ENCODE measurements at regions not wholly inside any gene's neighbourhood (a gene's known extent, or its start where the extent isn't known, plus 50 kb on each side); places are given as distances from the start of the nearest gene placed in this dataset.

DNA sequence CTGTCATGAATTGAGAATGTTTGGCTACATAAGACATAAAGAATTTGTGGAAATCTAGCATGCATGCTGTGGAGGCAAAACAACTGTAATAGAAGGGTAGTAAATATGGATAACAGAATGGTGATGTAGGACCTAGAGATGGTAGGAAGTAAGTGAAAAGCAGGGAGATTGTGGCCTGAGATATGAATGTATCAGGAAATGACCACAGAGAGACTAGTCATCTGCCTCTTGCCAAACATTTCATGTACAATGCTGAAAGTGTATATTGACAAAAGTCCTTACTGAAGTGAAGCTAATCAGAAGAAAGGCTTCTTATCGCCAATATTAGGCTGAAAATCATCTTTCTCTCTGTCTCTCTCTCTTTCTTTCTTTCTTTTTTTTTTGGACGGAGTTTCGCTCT lies 873.1 kb upstream of the CTNND2 start:
- Mint-ChIP-seq H3K36me3 (no peaks in the 10 kb centered on the region), H3K27me3 (peaks cover 2 to 4% of the 10 kb centered on the region in 2 donors), H3K4me3 (no peak overlapping the region), H3K27ac (no peak overlapping the region), H3K9me3 (peaks cover 2% of the 10 kb centered on the region), H3K4me1 (ENCODE audit: low read depth in 2 of 2) (peaks cover 0 to 3% of the 10 kb centered on the region in 2 donors)
- ATAC-seq: no peak
- no peak for DNase-seq (ENCODE audit: low spot score)

DNA sequence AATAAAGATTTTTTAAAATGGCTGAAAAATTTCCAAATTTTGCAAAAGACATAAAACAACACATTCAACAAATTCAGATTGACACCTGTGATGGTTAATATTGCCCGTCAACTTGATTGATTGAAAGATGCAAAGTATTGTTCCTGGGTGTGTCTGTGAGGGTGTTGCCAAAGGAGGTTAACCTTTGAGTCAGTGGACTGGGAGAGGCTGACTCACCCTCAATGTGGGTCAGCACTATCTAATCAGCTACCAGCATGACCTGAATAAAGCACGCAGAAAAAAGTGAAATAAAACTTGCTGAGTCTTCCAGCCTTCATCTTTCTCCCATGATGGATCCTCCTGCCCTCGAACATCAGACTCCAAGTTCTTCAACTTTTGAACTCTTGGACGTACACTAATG lies 868.0 kb upstream of the CTNND2 start:
- Mint-ChIP-seq H3K4me1 (ENCODE audit: low read depth in 2 of 2) (peaks cover 0 to 2% of the 10 kb centered on the region in 2 donors), H3K36me3 (no peaks in the 10 kb centered on the region), H3K4me3 (no peak overlapping the region), H3K27ac (no peak overlapping the region), H3K9me3 (no peaks in the 10 kb centered on the region), H3K27me3 (no peaks in the 10 kb centered on the region)
- ATAC-seq (no peak), DNase-seq (ENCODE audit: low spot score) (no peak)

DNA sequence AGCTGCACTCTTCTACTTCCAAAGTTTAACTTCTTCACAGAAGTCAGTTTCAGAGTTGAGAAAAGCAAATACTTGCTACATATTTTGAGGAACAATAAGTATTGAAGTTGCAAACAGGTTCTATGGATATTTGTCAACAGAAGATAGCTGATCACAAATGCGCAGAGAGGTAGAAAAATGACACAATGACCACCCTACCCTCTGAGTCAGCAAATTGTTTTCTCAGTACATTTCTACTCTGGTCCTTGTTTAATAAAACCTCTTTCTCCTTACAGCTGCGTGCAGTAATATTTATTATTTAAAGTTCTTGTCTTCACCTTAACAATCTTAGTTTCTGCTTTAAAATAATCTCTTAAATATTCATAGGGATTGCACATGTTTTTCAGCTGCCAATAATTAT lies 855.1 kb upstream of the CTNND2 start:
- no peak overlapping the region for H3K4me3 Mint-ChIP-seq
- no peaks in the 10 kb centered on the region for H3K4me1 Mint-ChIP-seq (ENCODE audit: low read depth in 2 of 2)
- DNase-seq (ENCODE audit: low spot score) (no peak), ATAC-seq (no peak)
- H3K27me3 Mint-ChIP-seq: no peaks in the 10 kb centered on the region
- H3K27ac Mint-ChIP-seq: no peak overlapping the region
- no peaks in the 10 kb centered on the region for H3K36me3 Mint-ChIP-seq
- no peaks in the 10 kb centered on the region for H3K9me3 Mint-ChIP-seq

DNA sequence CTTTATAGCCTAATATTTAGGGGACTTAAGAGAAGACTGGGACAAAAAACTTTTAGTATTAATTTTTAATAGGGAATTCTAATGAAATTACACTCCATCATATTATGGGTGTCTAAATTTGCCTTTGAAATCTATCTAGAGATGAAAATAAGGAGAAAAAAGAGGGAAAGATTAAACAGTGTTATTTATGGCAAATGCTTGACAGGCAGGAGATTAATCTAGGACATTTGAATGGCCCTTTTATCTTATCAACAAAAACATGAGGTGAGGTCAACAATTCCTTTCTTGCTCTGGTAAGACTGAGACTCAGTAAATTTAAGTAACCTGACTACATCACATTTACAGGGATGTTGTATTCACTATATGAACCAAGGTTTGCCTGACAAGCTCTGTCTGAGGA lies 852.8 kb upstream of the CTNND2 start:
- no peaks in the 10 kb centered on the region for H3K36me3 Mint-ChIP-seq
- H3K9me3 Mint-ChIP-seq: no peaks in the 10 kb centered on the region
- H3K27ac Mint-ChIP-seq: no peak overlapping the region
- no peaks in the 10 kb centered on the region for H3K4me1 Mint-ChIP-seq (ENCODE audit: low read depth in 2 of 2)
- ATAC-seq (no peak), DNase-seq (ENCODE audit: low spot score) (no peak)
- no peak overlapping the region for H3K4me3 Mint-ChIP-seq
- H3K27me3 Mint-ChIP-seq: no peaks in the 10 kb centered on the region

DNA sequence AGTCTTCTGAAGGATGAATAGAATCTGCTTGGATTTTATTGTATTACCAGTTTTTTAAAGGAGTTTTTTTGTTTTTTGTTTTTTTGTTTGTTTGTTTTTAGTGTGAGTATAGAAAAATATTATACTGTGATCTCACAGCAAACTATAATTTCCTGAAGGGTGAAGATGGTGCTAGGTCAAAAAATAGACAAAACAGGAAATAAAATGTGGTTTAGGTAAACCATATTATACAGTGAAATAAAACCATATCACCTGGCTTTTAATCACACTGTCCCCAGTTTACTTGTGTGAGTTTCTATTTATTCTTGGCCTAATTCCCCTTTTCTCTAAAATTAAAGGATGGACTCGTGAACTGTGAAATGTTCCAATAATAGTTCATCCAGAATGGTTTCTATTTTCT lies 841.3 kb upstream of the CTNND2 start:
- DNase-seq (ENCODE audit: low spot score) (no peak), ATAC-seq (no peak)
- no peaks in the 10 kb centered on the region for H3K36me3 Mint-ChIP-seq
- H3K4me3 Mint-ChIP-seq: no peak overlapping the region
- peaks cover 0 to 7% of the 10 kb centered on the region in 2 donors for H3K4me1 Mint-ChIP-seq (ENCODE audit: low read depth in 2 of 2)
- H3K9me3 Mint-ChIP-seq: no peaks in the 10 kb centered on the region
- no peaks in the 10 kb centered on the region for H3K27me3 Mint-ChIP-seq
- no peak overlapping the region for H3K27ac Mint-ChIP-seq

DNA sequence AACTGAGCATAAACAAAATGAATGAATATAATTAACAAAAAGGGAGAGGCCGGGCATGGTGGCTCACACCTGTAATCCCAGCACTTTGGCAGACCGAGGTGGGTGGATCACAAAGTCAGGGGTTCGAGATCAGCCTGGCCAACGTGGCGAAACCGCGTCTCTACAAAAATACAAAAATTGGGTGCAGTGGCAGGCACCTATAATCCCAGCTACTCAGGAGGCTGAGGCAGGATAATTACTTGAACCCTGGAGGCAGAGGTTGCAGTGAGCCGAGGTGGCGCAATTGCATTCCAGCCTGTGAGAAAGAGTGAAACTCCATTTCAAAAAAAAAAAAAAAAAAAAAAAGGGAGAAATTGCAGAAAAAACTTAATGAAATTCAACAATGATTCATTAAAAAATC lies 839.3 kb upstream of the CTNND2 start:
- DNase-seq (ENCODE audit: low spot score) (no peak), ATAC-seq (no peak)
- H3K9me3 Mint-ChIP-seq: no peaks in the 10 kb centered on the region
- H3K4me1 Mint-ChIP-seq (ENCODE audit: low read depth in 2 of 2): peaks cover 0 to 7% of the 10 kb centered on the region in 2 donors
- no peaks in the 10 kb centered on the region for H3K27me3 Mint-ChIP-seq
- H3K36me3 Mint-ChIP-seq: no peaks in the 10 kb centered on the region
- no peak overlapping the region for H3K27ac Mint-ChIP-seq
- no peak overlapping the region for H3K4me3 Mint-ChIP-seq

DNA sequence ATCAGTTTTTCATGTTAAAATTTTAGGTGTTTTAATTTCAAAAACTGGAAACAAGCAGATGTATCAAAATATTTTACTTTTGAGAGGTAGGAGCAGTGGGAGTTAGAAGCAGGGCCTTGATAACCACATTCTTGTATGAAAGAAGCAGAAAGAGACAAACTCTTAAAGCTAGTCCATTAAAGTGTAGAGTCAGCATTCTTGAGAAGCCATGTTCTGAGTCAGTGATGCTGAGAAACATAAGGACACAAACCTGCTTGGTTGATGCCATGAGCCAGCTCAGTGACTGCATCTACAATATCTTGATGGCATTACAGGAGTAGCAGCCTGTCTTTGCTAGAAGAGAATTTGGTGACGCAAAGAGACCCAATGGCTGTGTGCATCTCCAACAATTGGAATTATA lies 826.1 kb upstream of the CTNND2 start:
- DNase-seq (ENCODE audit: low spot score) (no peak), ATAC-seq (no peak)
- peaks cover 5 to 7% of the 10 kb centered on the region in 2 donors for H3K4me1 Mint-ChIP-seq (ENCODE audit: low read depth in 2 of 2)
- H3K9me3 Mint-ChIP-seq: no peaks in the 10 kb centered on the region
- H3K27me3 Mint-ChIP-seq: no peaks in the 10 kb centered on the region
- H3K27ac Mint-ChIP-seq: no peak overlapping the region
- no peak overlapping the region for H3K4me3 Mint-ChIP-seq
- no peaks in the 10 kb centered on the region for H3K36me3 Mint-ChIP-seq

DNA sequence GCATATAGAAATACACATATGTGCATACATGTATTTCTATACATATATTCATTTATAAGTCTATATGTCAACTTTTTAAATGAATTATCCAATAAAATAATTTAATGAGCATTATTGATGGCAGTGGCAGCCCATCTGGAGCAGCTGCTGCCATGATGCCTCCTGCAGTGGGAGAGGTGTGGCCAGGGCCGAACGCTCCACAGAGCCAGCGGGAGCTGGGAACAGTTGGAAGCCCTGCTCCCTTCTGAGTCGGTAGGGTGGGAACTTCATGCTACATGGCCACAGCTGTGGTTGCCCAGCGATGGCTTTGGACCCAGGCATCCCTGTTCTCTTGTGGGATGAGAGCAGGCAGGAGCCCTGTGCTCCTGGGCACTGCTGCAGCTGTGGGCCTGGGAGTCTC lies 812.4 kb upstream of the CTNND2 start:
- Mint-ChIP-seq H3K4me3 (no peak overlapping the region), H3K27ac (no peak overlapping the region), H3K9me3 (no peaks in the 10 kb centered on the region), H3K4me1 (ENCODE audit: low read depth in 2 of 2) (no peaks in the 10 kb centered on the region), H3K36me3 (no peaks in the 10 kb centered on the region), H3K27me3 (no peaks in the 10 kb centered on the region)
- DNase-seq (ENCODE audit: low spot score): no peak
- ATAC-seq: no peak

DNA sequence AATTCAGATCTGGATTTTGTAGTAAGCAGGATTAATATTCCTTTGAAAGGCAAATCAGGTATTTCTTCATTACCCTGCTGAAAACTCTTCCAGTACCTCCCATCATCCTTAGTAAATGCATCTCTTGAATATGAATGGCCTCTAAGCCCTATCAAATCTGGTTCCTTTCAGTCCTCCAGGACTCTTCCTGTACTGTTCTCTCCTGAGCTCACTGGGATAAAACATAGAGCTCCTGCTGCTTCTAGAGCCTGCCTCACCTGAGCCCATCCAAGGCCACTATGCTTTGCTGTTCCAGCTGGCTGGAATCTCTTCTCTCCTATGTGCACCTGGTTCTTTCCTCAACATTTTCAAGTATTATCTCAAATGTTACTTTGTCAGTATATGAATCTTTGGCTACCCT lies 803.3 kb upstream of the CTNND2 start:
- H3K4me3 Mint-ChIP-seq: no peak overlapping the region
- ATAC-seq (no peak), DNase-seq (ENCODE audit: low spot score) (no peak)
- no peaks in the 10 kb centered on the region for H3K4me1 Mint-ChIP-seq (ENCODE audit: low read depth in 2 of 2)
- H3K27ac Mint-ChIP-seq: no peak overlapping the region
- no peaks in the 10 kb centered on the region for H3K9me3 Mint-ChIP-seq
- no peaks in the 10 kb centered on the region for H3K36me3 Mint-ChIP-seq
- H3K27me3 Mint-ChIP-seq: no peaks in the 10 kb centered on the region

DNA sequence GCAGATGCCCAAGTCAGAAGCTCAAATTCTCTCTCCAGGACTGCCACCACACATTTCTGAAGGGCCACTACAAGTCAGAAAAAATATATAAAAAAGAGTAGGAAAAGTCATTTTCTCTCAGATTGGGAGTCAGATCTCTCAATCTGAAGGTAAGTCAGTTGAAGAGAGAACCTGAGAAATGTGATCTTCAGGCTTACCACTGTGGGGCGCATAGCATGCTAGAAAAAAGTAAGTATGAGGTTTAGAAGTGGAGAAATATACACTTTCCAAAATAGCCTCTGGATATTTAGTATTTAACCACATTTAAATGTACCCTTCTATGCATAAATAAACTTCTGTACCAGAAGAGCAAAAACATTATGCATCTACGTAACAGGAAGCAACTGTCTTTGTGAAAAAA lies 800.7 kb upstream of the CTNND2 start:
- H3K27ac Mint-ChIP-seq: no peak overlapping the region
- DNase-seq (ENCODE audit: low spot score): no peak
- H3K4me1 Mint-ChIP-seq (ENCODE audit: low read depth in 2 of 2): no peaks in the 10 kb centered on the region
- ATAC-seq: no peak
- H3K36me3 Mint-ChIP-seq: no peaks in the 10 kb centered on the region
- H3K4me3 Mint-ChIP-seq: no peak overlapping the region
- H3K9me3 Mint-ChIP-seq: no peaks in the 10 kb centered on the region
- peaks cover 0 to 2% of the 10 kb centered on the region in 2 donors for H3K27me3 Mint-ChIP-seq

DNA sequence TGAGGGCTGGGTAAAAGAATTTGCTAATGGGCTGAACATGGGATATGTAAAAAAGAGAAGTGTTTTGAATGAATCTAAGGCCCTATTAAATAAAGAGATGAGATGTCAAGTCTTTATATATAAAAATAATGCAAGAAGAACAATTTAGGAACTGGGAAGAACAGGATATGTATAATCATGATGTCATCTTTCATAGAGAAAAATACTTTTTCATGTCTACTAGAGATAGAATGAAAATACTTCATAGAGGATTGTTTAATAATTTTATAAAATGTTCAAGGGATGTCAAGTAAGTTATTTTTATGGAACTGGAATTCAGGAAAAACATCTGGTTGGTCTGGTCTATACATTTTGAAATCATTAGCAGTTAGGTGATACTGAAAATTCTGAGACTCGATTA lies 799.0 kb upstream of the CTNND2 start:
- H3K4me1 Mint-ChIP-seq (ENCODE audit: low read depth in 2 of 2): no peaks in the 10 kb centered on the region
- peaks cover 0 to 2% of the 10 kb centered on the region in 2 donors for H3K27me3 Mint-ChIP-seq
- no peaks in the 10 kb centered on the region for H3K9me3 Mint-ChIP-seq
- no peak overlapping the region for H3K27ac Mint-ChIP-seq
- no peak overlapping the region for H3K4me3 Mint-ChIP-seq
- ATAC-seq (no peak), DNase-seq (ENCODE audit: low spot score) (no peak)
- no peaks in the 10 kb centered on the region for H3K36me3 Mint-ChIP-seq

DNA sequence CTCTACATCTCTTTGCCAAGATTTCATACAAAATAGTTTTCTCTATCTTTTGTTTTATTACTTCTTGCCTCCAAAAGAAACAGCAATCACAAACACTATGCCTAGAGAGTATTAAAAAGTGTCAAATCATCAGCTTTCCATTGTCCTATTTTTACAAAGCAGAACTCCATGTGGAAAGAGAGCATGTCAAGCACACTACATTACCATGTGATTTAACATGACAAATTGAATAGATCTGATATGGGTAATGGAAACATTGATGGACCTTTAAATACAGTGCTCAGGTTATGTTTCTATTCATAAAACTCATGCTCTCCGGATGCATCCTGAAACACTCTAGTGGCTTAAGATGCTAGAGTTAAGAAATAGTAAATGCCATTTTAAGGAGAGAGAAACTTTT lies 791.4 kb upstream of the CTNND2 start:
- peaks cover 6% of the 10 kb centered on the region for H3K9me3 Mint-ChIP-seq

DNA sequence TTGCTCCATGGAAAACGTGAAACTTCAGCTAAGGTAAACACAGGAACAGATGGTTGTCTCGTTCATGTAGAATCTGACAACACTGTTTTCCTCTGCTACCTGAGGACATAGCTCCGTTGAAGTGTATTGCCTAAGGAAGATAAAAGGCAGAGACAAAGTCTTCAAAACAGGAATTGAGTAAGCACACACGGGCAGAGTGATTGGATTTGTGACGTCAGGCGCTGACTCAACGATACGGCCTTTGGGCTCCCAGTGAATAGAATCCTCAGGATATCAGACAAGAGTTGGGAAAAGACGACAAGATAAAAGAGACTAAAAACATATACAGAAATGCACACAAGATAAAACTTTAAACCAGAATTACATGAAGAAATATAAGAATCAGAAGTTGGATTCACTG lies 787.1 kb upstream of the CTNND2 start:
- ATAC-seq: no peak

More for the DNA sequence above, 791.4 kb upstream of the CTNND2 start:
- no peaks in the 10 kb centered on the region for H3K4me1 Mint-ChIP-seq (ENCODE audit: low read depth in 2 of 2)
- H3K4me3 Mint-ChIP-seq: no peak overlapping the region
- DNase-seq (ENCODE audit: low spot score) (no peak), ATAC-seq (no peak)
- no peaks in the 10 kb centered on the region for H3K36me3 Mint-ChIP-seq
- H3K27ac Mint-ChIP-seq: no peak overlapping the region
- H3K27me3 Mint-ChIP-seq: peaks cover 0 to 2% of the 10 kb centered on the region in 2 donors

DNA sequence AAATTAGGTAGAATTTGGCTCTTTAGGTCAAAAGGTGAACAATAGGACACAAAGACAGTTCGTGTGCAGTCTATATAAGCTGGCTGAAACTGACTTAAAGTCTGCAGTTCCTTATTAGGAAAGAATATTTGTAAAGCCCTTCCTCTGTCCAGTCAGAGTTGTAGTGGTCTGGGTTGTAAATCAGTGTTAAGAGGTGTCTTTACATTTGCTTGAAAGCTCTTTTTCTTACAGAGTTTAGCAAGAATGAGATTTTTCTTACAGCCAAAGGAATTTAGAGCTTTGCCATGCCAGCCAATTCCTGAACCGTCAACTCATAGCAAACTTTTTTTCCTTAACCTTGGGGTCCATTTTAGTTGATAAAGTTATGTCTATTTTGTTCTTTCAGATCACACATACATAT lies 786.1 kb upstream of the CTNND2 start:
- no peak for ATAC-seq
- Mint-ChIP-seq H3K36me3 (no peaks in the 10 kb centered on the region), H3K9me3 (peaks cover 11% of the 10 kb centered on the region), H3K27me3 (peaks cover 0 to 7% of the 10 kb centered on the region in 2 donors), H3K4me3 (no peak overlapping the region), H3K4me1 (ENCODE audit: low read depth in 2 of 2) (no peaks in the 10 kb centered on the region), H3K27ac (no peak overlapping the region)
- DNase-seq (ENCODE audit: low spot score): no peak

More for the DNA sequence above, 787.1 kb upstream of the CTNND2 start:
- no peaks in the 10 kb centered on the region for H3K36me3 Mint-ChIP-seq
- peaks cover 11% of the 10 kb centered on the region for H3K9me3 Mint-ChIP-seq
- no peak overlapping the region for H3K4me3 Mint-ChIP-seq
- peaks cover 0 to 7% of the 10 kb centered on the region in 2 donors for H3K27me3 Mint-ChIP-seq
- no peaks in the 10 kb centered on the region for H3K4me1 Mint-ChIP-seq (ENCODE audit: low read depth in 2 of 2)
- H3K27ac Mint-ChIP-seq: no peak overlapping the region
- DNase-seq (ENCODE audit: low spot score): no peak

DNA sequence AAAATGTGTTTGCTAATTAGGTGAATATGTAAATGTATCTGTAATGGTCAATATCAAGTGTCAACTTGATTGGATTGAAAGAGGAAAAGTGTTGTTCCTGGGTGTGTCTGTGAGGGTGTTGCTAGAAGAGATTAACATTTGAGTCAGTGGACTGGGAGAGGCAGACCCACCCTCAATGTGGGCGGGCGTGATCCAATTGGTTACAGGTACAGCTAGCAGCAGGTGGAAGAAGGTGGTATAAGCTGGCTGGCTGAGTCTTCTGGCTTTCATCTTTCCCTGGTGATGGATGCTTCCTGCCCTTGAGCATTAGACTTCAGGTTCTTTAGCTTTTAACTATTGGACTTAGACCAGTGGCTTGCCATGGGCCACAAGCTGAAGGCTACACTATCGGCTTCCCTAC lies 779.0 kb upstream of the CTNND2 start:
- Mint-ChIP-seq H3K9me3 (no peaks in the 10 kb centered on the region), H3K27ac (no peak overlapping the region), H3K4me3 (no peak overlapping the region), H3K4me1 (ENCODE audit: low read depth in 2 of 2) (no peaks in the 10 kb centered on the region), H3K27me3 (no peaks in the 10 kb centered on the region), H3K36me3 (no peaks in the 10 kb centered on the region)
- ATAC-seq (no peak), DNase-seq (ENCODE audit: low spot score) (no peak)
